WTC11 (cell line): ENCODE measurements at regions not wholly inside any gene's neighbourhood (a gene's known extent, or its start where the extent isn't known, plus 50 kb on each side); places are given as distances from the start of the nearest gene placed in this dataset.

Experiments
- ATF3 ChIP-seq: sonication (generic); formaldehyde crosslinking; conservative IDR thresholded peaks from 2 replicates; pipeline ENCODE4 v1.8.1; 2022; ENCODE audit warnings: mild to moderate bottlenecking, missing genetic modification reagents
- CTCF ChIP-seq: fragments of 200-600 bp; IDR thresholded peaks from 2 replicates; pipeline ENCODE4 v1.8.0; 2022; ENCODE audit warnings: antibody characterized with exemption
- ELF4 ChIP-seq: sonication (generic); formaldehyde crosslinking; IDR thresholded peaks from 2 replicates; pipeline ENCODE4 v1.8.1; 2022; ENCODE audit warnings: low read depth, mild to moderate bottlenecking, moderate library complexity, missing genetic modification reagents
- ZNF423 ChIP-seq: fragments of 250-450 bp; sonication (Bioruptor Pico); IDR thresholded peaks from 2 replicates; pipeline ENCODE4 v2.1.2; 2022; ENCODE audit warnings: mild to moderate bottlenecking, moderate library complexity

- TF ChIP-seq ELF4 (CRISPR knock-in tag) = no peak
- no peak for TF ChIP-seq CTCF
- no peak for TF ChIP-seq ATF3 (CRISPR knock-in tag)
- no peak for TF ChIP-seq ZNF423 (CRISPR knock-in tag)
Measured at GRCh38 chr6:11909696-11910132, 102.4 kb upstream of the HIVEP1 start.
